Activated CD8-positive, alpha-beta memory T cell treated with anti-CD3 and anti-CD28 coated beads for 48 hours (primary cell): ENCODE measurements at regions not wholly inside any gene's neighbourhood (a gene's known extent, or its start where the extent isn't known, plus 50 kb on each side); places are given as distances from the start of the nearest gene placed in this dataset.
"Not testable (repeated sequence)": the region's sequence is repeated elsewhere in the genome, so short reads cannot be mapped to it uniquely, and the experiment has no call there.

Experiments used
- DNase-seq, 3 experiments: peaks; one replicate each; pipeline ENCODE4 v3.0.0-alpha.2; 2020; ENCODE audit warnings: low read depth in 2 of 3, low spot score in 2 of 3

GRCh38 chr12:47350062-47350408 is 270.3 kb upstream of the AMIGO2 start:
- no peak for DNase-seq

DNA sequence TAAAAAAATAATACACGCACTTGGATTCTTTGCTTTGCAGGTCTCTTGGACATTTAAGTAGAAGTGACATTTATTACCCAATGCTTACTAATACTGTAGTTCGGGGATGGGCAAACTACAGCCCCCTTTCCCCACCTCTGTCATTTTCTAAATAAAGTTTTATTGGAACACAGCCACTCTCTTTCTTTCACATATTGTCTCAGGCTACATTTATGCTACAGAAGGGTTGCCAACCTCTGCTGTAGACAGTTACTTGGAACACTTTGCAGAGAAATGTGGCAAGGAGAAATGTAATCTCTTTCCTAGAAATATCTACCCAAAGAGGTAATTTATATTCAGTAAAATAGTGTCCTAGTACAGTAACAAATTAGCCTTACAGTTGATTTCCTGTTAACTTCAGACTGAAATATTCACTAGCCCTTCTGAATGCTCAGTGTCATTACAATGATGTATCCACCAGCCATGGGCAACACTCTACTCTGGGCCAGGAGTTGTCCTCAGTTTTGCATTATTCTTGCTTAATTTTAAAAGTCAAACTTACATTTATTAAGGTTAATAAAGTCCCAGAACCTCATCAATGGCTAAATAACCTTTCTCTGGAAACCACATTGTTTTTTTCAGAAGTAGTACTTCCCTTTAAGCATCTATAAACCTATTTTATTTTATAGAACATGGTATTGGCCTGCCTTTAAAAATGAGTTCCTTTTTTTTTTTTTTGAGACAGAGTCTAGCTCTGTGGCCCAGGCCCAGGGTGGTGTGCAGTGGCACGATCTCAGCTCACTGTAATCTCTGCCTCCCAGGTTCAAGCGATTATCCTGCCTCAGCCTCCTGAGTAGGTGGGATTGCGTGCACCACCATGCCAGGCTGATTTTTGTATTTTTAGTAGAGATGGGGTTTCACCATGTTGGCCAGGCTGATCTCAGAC is 269.6 kb upstream of the AMIGO2 start:
- no peak for DNase-seq

DNA sequence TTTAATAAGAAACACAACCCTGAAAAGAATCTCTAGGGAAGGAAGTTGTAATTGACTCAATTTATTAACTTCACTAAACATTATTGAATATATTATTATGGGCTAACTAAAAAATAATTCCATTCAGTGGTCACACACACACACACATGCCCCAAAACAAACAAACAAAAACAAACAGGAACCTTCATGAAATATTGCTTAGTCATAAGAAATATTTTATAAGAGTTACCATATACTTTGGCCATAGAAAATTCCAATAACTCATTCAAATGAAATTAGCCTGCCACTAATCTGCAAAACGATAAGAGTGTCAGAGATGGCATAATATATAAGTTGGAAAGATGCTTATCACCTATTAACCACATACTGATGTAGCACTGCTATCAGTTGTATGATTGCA is 268.4 kb upstream of the AMIGO2 start:
- DNase-seq = no peak

DNA sequence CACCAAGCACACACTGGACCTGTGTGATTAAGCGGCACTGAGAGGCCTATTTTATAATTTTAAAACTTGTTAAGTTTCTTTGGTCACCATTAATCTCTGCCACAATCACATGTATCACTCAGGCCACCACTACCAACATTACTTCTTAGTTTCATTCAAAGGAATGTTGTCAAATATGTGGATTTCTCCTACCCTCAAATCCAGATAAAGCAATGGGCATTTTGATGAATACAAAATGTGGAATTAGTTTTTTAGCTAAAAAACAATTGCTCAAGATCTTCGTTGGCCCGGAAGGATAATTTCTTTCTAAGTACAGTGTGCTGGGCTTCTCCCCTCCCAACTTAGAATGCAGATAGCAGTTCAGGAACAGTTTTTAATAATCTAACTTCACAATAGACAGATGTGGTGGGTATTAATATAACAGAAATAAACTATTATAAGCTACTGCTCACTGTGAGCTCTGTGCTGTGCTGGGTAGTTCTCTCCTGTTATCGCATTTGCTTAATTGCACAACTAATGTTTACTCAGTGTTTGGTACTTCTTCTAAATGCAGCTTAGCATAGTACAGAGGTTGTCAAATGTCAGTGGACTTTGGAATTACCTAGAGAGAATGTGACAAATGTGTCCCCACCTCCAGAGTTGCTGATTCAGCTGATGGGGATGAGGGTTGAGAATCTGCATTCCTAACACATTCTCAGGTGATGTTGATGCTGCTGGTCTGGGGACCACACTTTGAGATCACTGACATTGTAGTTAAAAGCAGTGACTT is 266.7 kb upstream of the AMIGO2 start:
- no peak for DNase-seq

GRCh38 chr12:47343684-47344567 is 264.2 kb upstream of the AMIGO2 start:
- no peak for DNase-seq

- no peak for DNase-seq
Measured at GRCh38 chr12:47340411-47341015, 260.8 kb upstream of the AMIGO2 start.

- DNase-seq = no peak
Measured at GRCh38 chr12:47337581-47337980, 257.8 kb upstream of the AMIGO2 start.

DNA sequence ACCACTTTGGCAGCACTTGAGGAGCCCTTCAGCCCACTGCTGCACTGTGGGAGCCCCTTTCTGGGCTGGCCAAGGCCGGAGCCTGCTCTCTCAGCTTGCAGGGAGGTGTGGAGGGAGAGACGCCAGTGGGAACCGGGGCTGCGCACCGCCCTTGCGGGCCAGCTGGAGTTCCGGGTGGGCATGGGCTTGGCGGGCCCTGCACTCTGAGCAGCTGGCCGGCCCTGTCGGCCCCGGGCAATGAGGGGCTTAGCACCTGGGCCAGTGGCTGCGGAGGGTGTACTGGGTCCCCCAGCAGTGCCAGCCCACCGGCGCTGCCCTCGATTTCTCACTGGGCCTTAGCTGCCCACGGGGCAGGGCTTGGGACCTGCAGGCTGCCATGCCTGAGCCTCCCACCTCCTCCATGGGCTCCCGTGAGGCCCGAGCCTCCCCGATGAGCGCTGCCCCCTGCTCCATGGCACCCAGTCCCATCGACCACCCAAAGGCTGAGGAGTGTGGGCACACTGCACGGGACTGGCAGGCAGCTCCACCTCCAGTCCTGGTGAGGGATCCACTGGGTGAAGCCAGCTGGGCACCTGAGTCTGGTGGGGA is 253.6 kb upstream of the AMIGO2 start:
- DNase-seq = not testable (repeated sequence)

DNA sequence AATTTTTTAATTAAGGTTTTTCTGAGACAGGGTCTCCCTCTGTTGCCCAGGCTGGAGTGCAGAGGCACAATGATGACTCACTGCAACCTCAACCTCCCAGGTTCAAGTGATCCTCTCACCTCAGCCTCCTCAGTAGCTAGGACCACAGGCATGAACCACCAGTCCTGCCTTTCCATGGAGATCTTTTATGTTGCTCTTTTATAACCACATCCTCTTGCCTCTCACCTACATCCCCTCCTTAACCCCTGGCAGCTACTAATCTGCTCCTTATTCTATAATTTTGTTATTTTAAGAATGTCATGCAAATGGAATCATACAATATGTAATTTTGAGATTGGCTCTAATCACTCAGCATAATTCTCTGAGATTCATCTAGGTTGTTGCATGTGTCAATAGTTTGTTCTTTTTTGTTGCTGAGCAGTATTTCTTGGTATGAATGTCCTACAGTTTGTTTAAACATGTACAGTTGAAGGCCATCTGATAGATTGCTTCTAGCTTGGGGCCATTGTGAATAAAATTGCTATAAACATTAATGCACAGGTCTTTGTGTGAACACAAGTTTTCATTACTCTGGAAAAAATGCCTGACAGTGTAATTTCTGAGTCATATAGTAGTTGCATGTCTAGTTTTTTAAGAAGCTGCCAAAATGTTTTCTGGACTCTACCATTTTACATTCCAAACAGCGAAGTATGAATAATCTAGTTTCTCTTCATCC is 249.2 kb upstream of the AMIGO2 start:
- no peak for DNase-seq

DNA sequence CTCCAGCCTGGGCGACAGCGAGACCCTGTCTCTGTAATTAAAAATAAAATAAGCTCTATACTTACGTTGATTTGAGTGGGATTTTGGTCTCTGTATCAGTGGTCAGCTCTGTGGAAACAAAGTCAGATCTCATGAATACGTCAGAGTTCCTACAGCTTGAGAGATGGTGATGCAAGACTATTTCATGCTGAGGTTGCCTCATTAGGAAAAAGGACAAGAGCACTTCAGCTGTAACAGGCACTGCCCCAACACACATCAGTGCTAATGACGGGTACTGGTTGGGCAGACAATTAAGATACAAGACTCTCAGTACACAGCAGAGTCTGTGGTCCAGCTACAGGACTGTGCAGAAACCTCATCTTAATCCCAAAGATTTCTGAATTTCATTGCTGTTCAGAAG is 246.4 kb upstream of the AMIGO2 start:
- DNase-seq = no peak

- no peak for DNase-seq
Measured at GRCh38 chr12:47323802-47324201, 244.0 kb upstream of the AMIGO2 start.

DNA sequence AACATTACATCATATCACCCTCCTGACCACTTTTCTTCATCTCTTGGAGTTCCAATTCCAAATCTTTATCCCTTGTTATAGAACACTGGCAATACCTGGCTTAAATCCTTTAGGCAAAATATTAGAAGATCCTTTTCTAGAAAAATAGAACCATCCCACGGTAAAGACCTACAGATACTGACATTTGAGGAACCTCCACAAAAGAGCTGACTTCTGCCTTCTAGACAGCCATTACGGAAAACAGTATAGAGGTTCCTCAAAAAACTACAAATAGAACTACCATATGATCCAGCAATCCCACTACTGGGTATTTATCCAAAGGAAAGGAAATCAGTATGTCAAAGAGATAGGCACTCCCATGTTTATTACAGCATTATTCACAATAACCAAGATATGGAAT is 241.7 kb upstream of the AMIGO2 start:
- no peak for DNase-seq

DNA sequence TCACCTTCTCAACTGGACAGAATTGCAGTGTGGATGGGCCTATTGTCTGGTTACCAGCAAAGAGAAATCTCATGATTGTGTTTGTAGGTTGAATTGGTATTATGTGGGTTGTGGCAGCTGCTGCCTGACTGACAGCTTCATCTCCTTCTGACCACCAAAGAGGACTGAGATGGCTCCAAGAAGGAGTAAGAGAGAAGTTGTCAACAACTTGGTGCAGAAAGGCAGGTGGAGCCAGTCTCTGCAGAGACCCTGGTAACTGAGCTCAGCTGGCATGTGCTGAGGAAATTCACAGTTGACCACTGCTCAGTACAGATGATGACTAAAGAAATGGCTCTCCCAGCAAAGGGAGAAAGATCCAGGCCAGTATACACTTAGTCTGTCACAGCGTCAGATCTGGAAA is 240.0 kb upstream of the AMIGO2 start:
- DNase-seq = no peak

DNA sequence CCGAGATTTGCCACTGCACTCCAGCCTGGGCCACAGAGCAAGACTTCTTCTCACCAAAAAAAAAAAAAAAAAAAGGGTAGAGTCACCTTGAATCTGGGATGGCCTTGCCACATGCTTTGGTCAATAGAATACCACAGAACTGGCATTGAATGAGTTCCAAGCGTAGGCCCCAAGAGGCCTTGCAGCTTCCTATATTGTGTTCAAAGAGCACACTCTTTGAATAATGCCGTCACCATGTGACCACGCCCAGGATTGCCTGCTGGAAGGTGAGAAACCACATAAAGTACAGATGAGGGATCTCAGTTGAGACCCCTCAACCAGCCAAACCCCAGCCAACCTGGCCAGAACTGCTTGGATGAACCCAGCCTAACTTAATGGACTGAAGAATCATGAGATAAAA is 239.2 kb upstream of the AMIGO2 start:
- no peak for DNase-seq

DNA sequence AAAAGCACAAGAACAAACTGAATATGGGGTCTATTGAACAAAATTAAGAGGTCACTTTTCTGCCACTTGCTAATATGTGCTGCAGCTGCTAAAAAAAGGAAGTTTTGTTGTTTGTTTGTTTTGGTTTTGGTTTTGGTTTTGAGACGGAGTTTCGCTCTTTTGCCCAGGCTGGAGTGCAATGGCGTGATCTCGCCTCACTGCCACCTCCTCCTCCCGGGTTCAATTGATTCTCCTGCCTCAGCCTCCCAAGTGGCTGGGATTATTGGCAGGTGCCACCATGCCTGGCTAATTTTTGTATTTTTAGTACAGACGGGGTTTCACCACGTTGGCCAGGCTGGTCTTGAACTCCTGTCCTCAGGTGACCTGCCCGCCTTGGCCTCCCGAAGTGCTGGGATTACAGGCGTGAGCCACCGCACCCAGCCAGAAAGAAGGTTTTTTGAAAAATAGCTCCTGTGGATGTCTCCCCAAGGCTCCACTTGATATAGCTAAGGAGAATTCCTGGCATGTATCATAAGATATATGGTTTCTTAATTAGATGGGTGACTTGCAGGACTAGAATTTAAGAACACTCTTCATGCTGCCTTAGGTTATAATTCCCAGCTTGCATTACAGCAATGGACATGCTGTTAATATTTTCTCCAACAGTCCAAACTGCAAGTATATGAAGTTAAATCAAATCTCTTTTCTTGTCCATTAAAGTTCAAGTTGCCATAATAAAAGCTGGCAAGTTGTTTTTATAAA is 237.6 kb upstream of the AMIGO2 start:
- DNase-seq = no peak

DNA sequence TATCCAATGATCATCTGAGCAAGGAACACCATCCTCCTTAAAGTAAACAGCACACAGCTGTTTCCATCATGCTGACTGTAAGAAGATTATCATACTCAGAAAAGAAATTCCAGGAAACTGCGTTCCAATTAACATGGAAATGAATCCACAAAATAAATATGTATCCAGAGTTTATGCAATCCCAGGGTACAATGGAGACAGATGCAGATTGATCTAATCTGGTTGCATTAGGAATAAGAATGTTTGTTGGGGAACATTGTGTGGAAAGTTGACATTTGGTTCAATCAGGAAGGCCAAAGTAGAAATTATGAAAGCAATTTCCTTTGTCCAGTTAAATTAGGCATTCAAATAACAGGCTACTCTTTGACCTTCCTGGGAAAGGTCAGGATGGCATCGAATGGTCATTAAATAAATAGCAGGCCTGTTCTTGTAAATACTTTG is 236.9 kb upstream of the AMIGO2 start:
- DNase-seq = no peak

GRCh38 chr12:47314996-47315395 is 235.2 kb upstream of the AMIGO2 start:
- DNase-seq = no peak

DNA sequence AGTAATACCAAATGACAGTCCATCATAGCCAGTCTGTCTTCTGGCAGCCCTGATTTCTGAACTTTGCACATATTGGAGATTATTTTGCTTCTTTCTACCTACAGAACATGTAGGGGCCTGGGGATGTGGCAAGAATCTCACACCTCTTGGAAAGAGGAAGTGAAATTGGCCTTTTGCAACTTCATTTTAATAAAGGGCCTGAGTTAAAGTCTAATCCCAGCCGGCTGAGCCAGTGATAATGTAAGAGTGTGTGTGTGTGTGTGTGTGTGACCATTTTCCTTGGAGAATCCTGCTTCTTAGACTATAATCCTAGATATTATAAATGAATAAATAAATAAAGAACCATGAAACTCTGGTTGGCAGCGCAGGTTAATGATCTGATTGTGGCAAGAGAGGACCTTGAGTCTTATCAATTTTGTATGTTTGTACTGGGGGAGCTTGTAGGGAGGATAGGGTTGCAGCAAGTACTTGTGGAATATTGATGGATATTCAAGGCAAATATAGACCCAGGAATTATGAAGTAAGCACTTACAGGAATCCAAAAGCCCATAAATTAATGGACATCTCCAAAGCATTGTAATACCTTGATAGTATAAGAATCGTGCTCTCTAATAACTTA is 233.2 kb upstream of the AMIGO2 start:
- DNase-seq = no peak

GRCh38 chr12:47312147-47312546 is 232.4 kb upstream of the AMIGO2 start:
- DNase-seq = no peak
